Body of pancreas (tissue), 4 donors: ENCODE measurements at regions not wholly inside any gene's neighbourhood (a gene's known extent, or its start where the extent isn't known, plus 50 kb on each side); places are given as distances from the start of the nearest gene placed in this dataset.

Experiments
- CTCF ChIP-seq, 7 experiments: fragments of 450-650 bp in 4 of 7; fragments of 200-600 bp in 3 of 7; sonication (generic) in 3 of 7; IDR thresholded peaks; one replicate each; pipeline ENCODE4 v1.5.1; 2016 to 2019; ENCODE audit warnings: antibody characterized with exemption in 7 of 7
- POLR2A ChIP-seq, 3 donors: fragments of 450-650 bp; IDR thresholded peaks; one replicate each; pipeline ENCODE4 v1.6.1; 2016; ENCODE audit warnings: antibody characterized with exemption in 3 of 3, mild to moderate bottlenecking in 2 of 3

GRCh38 chr3:127360647-127361046, 72.8 kb upstream of the PRR20G start:
- TF ChIP-seq POLR2A (IDR thresholded peaks at IDR 0.05): no peak
- no peak for TF ChIP-seq CTCF (IDR thresholded peaks at IDR 0.05)
